K562 (cell line): ENCODE measurements at regions not wholly inside any gene's neighbourhood (a gene's known extent, or its start where the extent isn't known, plus 50 kb on each side); places are given as distances from the start of the nearest gene placed in this dataset.

Source experiments
- CBX2 ChIP-seq: fragments of 200-600 bp; sonication (generic); IDR thresholded peaks from one replicate; pipeline ENCODE4 v1.6.1; 2012; ENCODE audit warnings: mild to moderate bottlenecking, low read length, inconsistent platforms; ENCODE audit not compliant: insufficient read depth, poor library complexity, severe bottlenecking
- CEBPZ ChIP-seq: fragments of 150-350 bp; IDR thresholded peaks from 2 replicates; pipeline ENCODE4 v1.6.1; 2014; ENCODE audit warnings: low read depth, mild to moderate bottlenecking, low read length, borderline replicate concordance
- CREB1 ChIP-seq, 2 experiments: sonication (generic) in 1 of 2; formaldehyde crosslinking in 1 of 2; IDR thresholded peaks; 2 replicates each; pipeline versions ENCODE4 v1.6.1 to v1.8.0; 2012 to 2022; ENCODE audit warnings: inconsistent platforms in 1 of 2, mild to moderate bottlenecking in 1 of 2, missing genetic modification reagents in 1 of 2, moderate library complexity in 1 of 2
- EZH2 ChIP-seq: IDR thresholded peaks from 2 replicates; pipeline ENCODE4 v1.6.1; 2012; ENCODE audit warnings: low read depth, mild to moderate bottlenecking, inconsistent platforms, low read length, borderline replicate concordance
- HDAC6 ChIP-seq: IDR thresholded peaks from 2 replicates; pipeline ENCODE4 v1.6.1; 2012; ENCODE audit warnings: low read depth, mild to moderate bottlenecking, control low read depth, inconsistent platforms, low read length, moderate library complexity
- KLF16 ChIP-seq: IDR thresholded peaks from 2 replicates; pipeline ENCODE4 v1.6.1; 2016; ENCODE audit warnings: antibody characterized with exemption
- MTF1 ChIP-seq: fragments of 250-450 bp; sonication (Bioruptor Pico); IDR thresholded peaks from 2 replicates; pipeline ENCODE4 v1.9.0; 2021; ENCODE audit warnings: moderate library complexity, mild to moderate bottlenecking, inconsistent platforms, borderline replicate concordance
- POLR2AphosphoS5 ChIP-seq: IDR thresholded peaks from 2 replicates; pipeline ENCODE4 v1.6.1; 2011; ENCODE audit warnings: mild to moderate bottlenecking, low read depth, low read length, moderate library complexity; ENCODE audit not compliant: control insufficient read depth, insufficient read depth
- RAD21 ChIP-seq, 2 experiments: fragments of 250-450 bp in 1 of 2; fragments of 450-650 bp in 1 of 2; sonication (Bioruptor Pico) in 1 of 2; formaldehyde crosslinking in 1 of 2; IDR thresholded peaks in 1 of 2; conservative IDR thresholded peaks in 1 of 2; 2 replicates each; pipeline versions ENCODE4 v1.4.0 to v1.8.0; 2020 to 2022; ENCODE audit warnings: mild to moderate bottlenecking in 2 of 2, moderate library complexity in 1 of 2
- SP1 ChIP-seq: sonication (generic); formaldehyde crosslinking; IDR thresholded peaks from 2 replicates; pipeline ENCODE4 v1.8.1; 2022; ENCODE audit warnings: mild to moderate bottlenecking, missing genetic modification reagents
- ZBTB33 ChIP-seq: sonication (generic); formaldehyde crosslinking; IDR thresholded peaks from 2 replicates; pipeline ENCODE4 v1.8.1; 2023; ENCODE audit warnings: mild to moderate bottlenecking, missing genetic modification reagents
- ZEB2 ChIP-seq: fragments of 450-650 bp; IDR thresholded peaks from 2 replicates; pipeline ENCODE4 v1.6.1; 2016
- ZNF121 ChIP-seq: sonication (generic); formaldehyde crosslinking; conservative IDR thresholded peaks from 2 replicates; pipeline ENCODE4 v1.8.0; 2022; ENCODE audit warnings: missing genetic modification reagents
- ZNF146 ChIP-seq: IDR thresholded peaks from one replicate; pipeline ENCODE4 v1.6.1; 2018; ENCODE audit warnings: missing compliant biosample characterization; ENCODE audit not compliant: unreplicated experiment

GRCh38 chr2:228575897-228576296 lies 394.4 kb upstream of the SPHKAP start:
- TF ChIP-seq SP1 (CRISPR knock-in tag) (no peak), CBX2 (no peak), MTF1 (CRISPR knock-in tag) (no peak), ZNF121 (CRISPR knock-in tag) (no peak), ZEB2 (no peak), RAD21 (CRISPR knock-in tag; conservative IDR thresholded peaks at IDR 0.05 in 1 of 2, IDR thresholded peaks at IDR 0.05 in 1 of 2) (no peak), ZNF146 (no peak), EZH2 (no peak), CEBPZ (no peak), KLF16 (no peak), HDAC6 (no peak), CREB1 (IDR thresholded peaks at IDR 0.05) (no peak), CREB1 (CRISPR knock-in tag; IDR thresholded peaks at IDR 0.05) (no peak), ZBTB33 (CRISPR knock-in tag) (no peak), POLR2AphosphoS5 (no peak)
